OCI-LY7 (cell line): ENCODE measurements at regions not wholly inside any gene's neighbourhood (a gene's known extent, or its start where the extent isn't known, plus 50 kb on each side); places are given as distances from the start of the nearest gene placed in this dataset.

ENCODE experiments used
- BruUV-seq: library from RNA; stranded (reverse); fragments of 400-500 nt; replicated peaks from 2 replicates; lab custom pipeline; 2021; lab: Mats Ljungman, UMichigan
- CTCF ChIA-PET: fragments of 300-600 bp; sonication (Branson Sonifier 250); formaldehyde crosslinking; loops from one replicate; lab custom pipeline; 2022; ENCODE audit warnings: antibody characterized with exemption; ENCODE audit not compliant: unreplicated experiment; lab: Charles Lee
- POLR2A ChIA-PET: fragments of 300-600 bp; sonication (Branson Sonifier 250); formaldehyde crosslinking; loops from one replicate; lab custom pipeline; 2022; ENCODE audit warnings: antibody characterized with exemption; lab: Charles Lee
- DNase-seq: peaks from one replicate; pipeline ENCODE4 v3.0.0-alpha.2; 2015; ENCODE audit warnings: low spot score
- H2AFZ ChIP-seq: fragments of 200-600 bp; sonication (generic), shearing (Covaris generic); 2 replicates; pipeline ENCODE4 v1.6.1; 2014; ENCODE audit warnings: mild to moderate bottlenecking, antibody characterized with exemption, low read length, moderate library complexity
- H3K27ac ChIP-seq: fragments of 200-600 bp; sonication (generic); 2 replicates; pipeline ENCODE4 v1.5.1; 2014; ENCODE audit warnings: mixed run types, low read depth, mild to moderate bottlenecking, moderate library complexity, low read length, inconsistent platforms; ENCODE audit not compliant: poor library complexity, severe bottlenecking
- H3K36me3 ChIP-seq: fragments of 200-600 bp; sonication (generic); 2 replicates; pipeline ENCODE4 v1.6.1; 2014; ENCODE audit warnings: mild to moderate bottlenecking, antibody characterized with exemption, low read length, moderate library complexity, mixed read lengths; ENCODE audit not compliant: insufficient read depth
- H3K4me1 ChIP-seq: fragments of 200-600 bp; sonication (generic); 2 replicates; pipeline ENCODE4 v1.5.1; 2014; ENCODE audit warnings: mild to moderate bottlenecking, low read length; ENCODE audit not compliant: insufficient read depth, poor library complexity, severe bottlenecking
- H3K4me2 ChIP-seq: fragments of 200-600 bp; sonication (generic); 2 replicates; pipeline ENCODE4 v1.6.1; 2014; ENCODE audit warnings: mild to moderate bottlenecking, low read length
- H3K4me3 ChIP-seq: fragments of 200-600 bp; sonication (generic); 2 replicates; pipeline ENCODE4 v1.5.1; 2014; ENCODE audit warnings: mild to moderate bottlenecking, low read depth, low read length; ENCODE audit not compliant: poor library complexity, severe bottlenecking
- H3K79me2 ChIP-seq: fragments of 200-600 bp; sonication (generic); 2 replicates; pipeline ENCODE4 v1.6.1; 2016; ENCODE audit warnings: low read depth, mild to moderate bottlenecking, low read length, moderate library complexity, mixed read lengths; ENCODE audit not compliant: insufficient read depth
- H3K9me2 ChIP-seq: fragments of 200-600 bp; sonication (generic); 2 replicates; pipeline ENCODE4 v1.6.1; 2016; ENCODE audit warnings: mild to moderate bottlenecking, low read length, mixed read lengths; ENCODE audit not compliant: insufficient read depth
- H3K9me3 ChIP-seq: fragments of 200-600 bp; sonication (generic); 2 replicates; pipeline ENCODE4 v1.6.1; 2014; ENCODE audit warnings: mild to moderate bottlenecking, mixed run types, low read length, mixed read lengths
- H4K20me1 ChIP-seq: fragments of 200-600 bp; sonication (generic); 2 replicates; pipeline ENCODE4 v1.6.1; 2014; ENCODE audit warnings: mild to moderate bottlenecking, antibody characterized with exemption, low read length, moderate library complexity, mixed read lengths; ENCODE audit not compliant: insufficient read depth
- EZH2phosphoT487 ChIP-seq: fragments of 200-600 bp; sonication (generic); IDR thresholded peaks from 2 replicates; pipeline ENCODE4 v1.6.1; 2018; ENCODE audit warnings: low read depth, borderline replicate concordance, mild to moderate bottlenecking, mixed run types, antibody characterized with exemption, low read length, moderate library complexity, mixed read lengths
- intact Hi-C: fragments of 100-400 bp; cut with micrococcal nuclease; formaldehyde crosslinking; loops from one replicate; pipeline ENCODE4 v1.10.0; 2022; ENCODE audit not compliant: unreplicated experiment
- TF ChIP-seq, protein P1 (sequence below): fragments of 200-600 bp; sonication (generic); conservative IDR thresholded peaks from 2 replicates; pipeline ENCODE4 v1.5.1; 2014; ENCODE audit warnings: mild to moderate bottlenecking, antibody characterized with exemption, low read length, moderate library complexity, mixed read lengths

GRCh38 chr9:31733166-31733565 is 651.3 kb upstream of the ACO1 start:
- Histone ChIP-seq H3K4me3 (no peak overlapping the region), H3K9me3 (no peaks in the 10 kb centered on the region), H3K27ac (no peak overlapping the region), H3K79me2 (no peaks in the 10 kb centered on the region), H3K4me2 (no peak overlapping the region), H2AFZ (no peak overlapping the region), H3K4me1 (no peaks in the 10 kb centered on the region), H3K9me2 (no peaks in the 10 kb centered on the region), H3K36me3 (no peaks in the 10 kb centered on the region), H4K20me1 (no peaks in the 10 kb centered on the region)
- no TSS peak for BruUV-seq
- ChIA-PET POLR2A (interaction anchor here (0.7 to 1.0 kb wide), 2 partner anchors 110 to 344 kb away, joined by 3 read pairs; no protein-coding TSS in a partner anchor), CTCF (no interaction called here)
- no peak for DNase-seq
- intact Hi-C loops: no loop called here
- TF ChIP-seq, protein P1, sequence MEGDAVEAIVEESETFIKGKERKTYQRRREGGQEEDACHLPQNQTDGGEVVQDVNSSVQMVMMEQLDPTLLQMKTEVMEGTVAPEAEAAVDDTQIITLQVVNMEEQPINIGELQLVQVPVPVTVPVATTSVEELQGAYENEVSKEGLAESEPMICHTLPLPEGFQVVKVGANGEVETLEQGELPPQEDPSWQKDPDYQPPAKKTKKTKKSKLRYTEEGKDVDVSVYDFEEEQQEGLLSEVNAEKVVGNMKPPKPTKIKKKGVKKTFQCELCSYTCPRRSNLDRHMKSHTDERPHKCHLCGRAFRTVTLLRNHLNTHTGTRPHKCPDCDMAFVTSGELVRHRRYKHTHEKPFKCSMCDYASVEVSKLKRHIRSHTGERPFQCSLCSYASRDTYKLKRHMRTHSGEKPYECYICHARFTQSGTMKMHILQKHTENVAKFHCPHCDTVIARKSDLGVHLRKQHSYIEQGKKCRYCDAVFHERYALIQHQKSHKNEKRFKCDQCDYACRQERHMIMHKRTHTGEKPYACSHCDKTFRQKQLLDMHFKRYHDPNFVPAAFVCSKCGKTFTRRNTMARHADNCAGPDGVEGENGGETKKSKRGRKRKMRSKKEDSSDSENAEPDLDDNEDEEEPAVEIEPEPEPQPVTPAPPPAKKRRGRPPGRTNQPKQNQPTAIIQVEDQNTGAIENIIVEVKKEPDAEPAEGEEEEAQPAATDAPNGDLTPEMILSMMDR: no peak
- no peak for TF ChIP-seq EZH2phosphoT487

GRCh38 chr9:31736581-31737179 is 647.8 kb upstream of the ACO1 start:
- no peaks in the 10 kb centered on the region for H4K20me1 ChIP-seq
- no peaks in the 10 kb centered on the region for H3K9me3 ChIP-seq
- H3K4me3 ChIP-seq: no peak overlapping the region
- no peaks in the 10 kb centered on the region for H3K79me2 ChIP-seq
- no peak for DNase-seq
- BruUV-seq: no TSS peak
- H3K4me1 ChIP-seq: no peaks in the 10 kb centered on the region
- intact Hi-C loops: no loop called here
- no peaks in the 10 kb centered on the region for H3K9me2 ChIP-seq
- no peak for TF ChIP-seq EZH2phosphoT487
- TF ChIP-seq, protein P1: no peak
- ChIA-PET POLR2A (interaction anchor here (0.7 kb wide), 1 partner anchor 40 kb away, joined by 3 read pairs; no protein-coding TSS in a partner anchor), CTCF (no interaction called here)
- no peak overlapping the region for H3K4me2 ChIP-seq
- no peak overlapping the region for H2AFZ ChIP-seq
- H3K27ac ChIP-seq: no peak overlapping the region
- no peaks in the 10 kb centered on the region for H3K36me3 ChIP-seq

GRCh38 chr9:31740705-31741104 is 643.7 kb upstream of the ACO1 start:
- H3K9me3 ChIP-seq: no peaks in the 10 kb centered on the region
- intact Hi-C loops: no loop called here
- POLR2A ChIA-PET: no interaction called here
- H4K20me1 ChIP-seq: no peaks in the 10 kb centered on the region
- H3K4me3 ChIP-seq: no peak overlapping the region
- no peak for TF ChIP-seq EZH2phosphoT487
- TF ChIP-seq, protein P1: no peak
- H3K36me3 ChIP-seq: no peaks in the 10 kb centered on the region
- H3K79me2 ChIP-seq: no peaks in the 10 kb centered on the region
- BruUV-seq: no TSS peak
- H3K9me2 ChIP-seq: no peaks in the 10 kb centered on the region
- H3K27ac ChIP-seq: no peak overlapping the region
- H3K4me1 ChIP-seq: no peaks in the 10 kb centered on the region
- DNase-seq: no peak
- H2AFZ ChIP-seq: no peak overlapping the region
- H3K4me2 ChIP-seq: no peak overlapping the region
- CTCF ChIA-PET: no interaction called here
